HepG2 (cell line): ENCODE measurements at regions not wholly inside any gene's neighbourhood (a gene's known extent, or its start where the extent isn't known, plus 50 kb on each side); places are given as distances from the start of the nearest gene placed in this dataset.

Experiments used
- ATAC-seq: fragments of 200-7000 bp; cut with Tn5 transposase; 3 replicates; pipeline ENCODE4 v1.9.1; 2020; ENCODE audit warnings: mild to moderate bottlenecking, moderate library complexity
- BruUV-seq: library from RNA; stranded (reverse); fragments of 400-500 nt; replicated peaks from 2 replicates; lab custom pipeline; 2021; lab: Mats Ljungman, UMichigan
- CTCF ChIA-PET: fragments of 300-600 bp; formaldehyde crosslinking; extraction: SDS; loops from one replicate; lab custom pipeline; 2021; ENCODE audit warnings: low total read pairs, inconsistent platforms, low intra/inter-chr PET ratio; lab: Yijun Ruan, JAX
- POLR2A ChIA-PET: fragments of 350-600 bp; sonication (Branson Sonifier 250); formaldehyde crosslinking; loops from one replicate; lab custom pipeline; 2020; ENCODE audit warnings: antibody characterized with exemption, inconsistent platforms; lab: Yijun Ruan, JAX
- DNase-seq: peaks from one replicate; pipeline ENCODE4 v3.0.0-alpha.2; 2015; ENCODE audit warnings: low spot score
- FAIRE-seq: peaks from 3 replicates; lab custom pipeline; 2011; peaks lifted over from hg19 to GRCh38; lab: Jason Lieb, UNC
- H2AFZ ChIP-seq: one replicate; pipeline ENCODE4 v1.6.1; 2011; ENCODE audit warnings: low read length, inconsistent platforms
- H3K27ac ChIP-seq: fragments of 300-600 bp; 3 replicates; pipeline ENCODE4 v1.8.0; 2011; ENCODE audit warnings: mixed run types, mild to moderate bottlenecking, mixed read lengths, low read length, inconsistent platforms; ENCODE audit not compliant: insufficient read depth; ENCODE audit errors: extremely low read length
- H3K27me3 ChIP-seq, 2 experiments: fragments of 200-600 bp in 1 of 2; 2 replicates in 1 of 2; 3 replicates in 1 of 2; pipeline versions ENCODE4 v1.6.0 to v1.8.0; 2011; ENCODE audit warnings: low read length in 2 of 2, mild to moderate bottlenecking in 2 of 2, moderate library complexity in 2 of 2, inconsistent platforms in 1 of 2; ENCODE audit not compliant: insufficient read depth in 2 of 2, control insufficient read depth in 1 of 2
- H3K36me3 ChIP-seq, 2 experiments: fragments of 200-600 bp in 1 of 2; replicated peaks in 1 of 2; 2 replicates in 1 of 2; 3 replicates in 1 of 2; pipeline versions ENCODE4 v1.5.1 to v1.8.0; 2011; ENCODE audit warnings: low read length in 2 of 2, inconsistent platforms in 1 of 2; ENCODE audit not compliant: insufficient read depth in 2 of 2, control insufficient read depth in 1 of 2
- H3K4me1 ChIP-seq: 2 replicates; pipeline ENCODE4 v1.5.1; 2012; ENCODE audit warnings: low read length, inconsistent platforms; ENCODE audit not compliant: insufficient read depth
- H3K4me2 ChIP-seq: 2 replicates; pipeline ENCODE4 v1.6.0; 2011; ENCODE audit warnings: low read depth, low read length, inconsistent platforms
- H3K4me3 ChIP-seq, 3 experiments: fragments of 200-600 bp in 1 of 3; sonication (generic), shearing (Covaris generic) in 1 of 3; replicated peaks in 1 of 3; 2 replicates each; pipeline ENCODE4 v1.5.1; 2011 to 2016; ENCODE audit warnings: low read length in 3 of 3, inconsistent platforms in 2 of 3, low read depth in 2 of 3, mild to moderate bottlenecking in 2 of 3, control low read depth in 1 of 3, mixed read lengths in 1 of 3; ENCODE audit not compliant: insufficient read depth in 1 of 3
- H3K79me2 ChIP-seq: one replicate; pipeline ENCODE4 v1.6.1; 2011; ENCODE audit warnings: low read length, inconsistent platforms; ENCODE audit not compliant: insufficient read depth
- H3K9ac ChIP-seq: 2 replicates; pipeline ENCODE4 v1.6.0; 2011; ENCODE audit warnings: mild to moderate bottlenecking, low read depth, low read length, inconsistent platforms; ENCODE audit not compliant: insufficient read depth
- H3K9me3 ChIP-seq: 2 replicates; pipeline ENCODE4 v1.5.1; 2012; ENCODE audit warnings: mild to moderate bottlenecking, low read length
- H4K20me1 ChIP-seq: 2 replicates; pipeline ENCODE4 v1.6.0; 2011; ENCODE audit warnings: inconsistent platforms, mild to moderate bottlenecking, low read length, moderate library complexity; ENCODE audit not compliant: insufficient read depth
- MAF1 ChIP-seq: sonication (generic); formaldehyde crosslinking; IDR thresholded peaks from 2 replicates; pipeline ENCODE4 v1.5.0; 2020; ENCODE audit warnings: missing genetic modification reagents, borderline replicate concordance
- SALL2 ChIP-seq: sonication (generic); formaldehyde crosslinking; IDR thresholded peaks from 2 replicates; pipeline ENCODE4 v1.8.1; 2023; ENCODE audit warnings: mild to moderate bottlenecking, missing genetic modification reagents, inconsistent platforms
- SNAI1 ChIP-seq: sonication (generic); formaldehyde crosslinking; IDR thresholded peaks from 2 replicates; pipeline ENCODE4 v1.5.0; 2020; ENCODE audit warnings: mild to moderate bottlenecking, missing genetic modification reagents, borderline replicate concordance
- ZBTB3 ChIP-seq: sonication (generic); formaldehyde crosslinking; IDR thresholded peaks from 2 replicates; pipeline ENCODE4 v1.4.0; 2020; ENCODE audit warnings: low read depth, mild to moderate bottlenecking, moderate library complexity, missing genetic modification reagents, borderline replicate concordance
- ZNF326 ChIP-seq: sonication (generic); formaldehyde crosslinking; IDR thresholded peaks from 2 replicates; pipeline ENCODE4 v1.4.0; 2020; ENCODE audit warnings: missing genetic modification reagents, borderline replicate concordance
- ZNF644 ChIP-seq: IDR thresholded peaks from 2 replicates; pipeline ENCODE4 v1.6.1; 2016; ENCODE audit warnings: low read depth
- WGBS: methylation state at CpG from one replicate; pipeline ENCODE4 v1.1.6; 2017; ENCODE audit warnings: low lambda C conversion rate; 5-methylcytosine and 5-hydroxymethylcytosine counted together
- in situ Hi-C: cut with HindIII; loops from 2 replicates; pipeline ENCODE4 v1.10.0; 2017; ENCODE audit warnings: low pct_unique_long_range_greater_than_20kb; ENCODE audit not compliant: extremely low pct_ligation_motif_present
- intact Hi-C: fragments of 100-400 bp; cut with micrococcal nuclease; formaldehyde crosslinking; loops from one replicate; pipeline ENCODE4 v1.10.0; 2022; ENCODE audit not compliant: unreplicated experiment
- TF ChIP-seq, protein P1 (sequence below): sonication (generic); formaldehyde crosslinking; IDR thresholded peaks from 2 replicates; pipeline ENCODE4 v1.5.0; 2020; ENCODE audit warnings: mild to moderate bottlenecking, missing genetic modification reagents, borderline replicate concordance
- TF ChIP-seq, protein P2 (sequence below): sonication (generic); formaldehyde crosslinking; IDR thresholded peaks from 2 replicates; pipeline ENCODE4 v1.5.0; 2020; ENCODE audit warnings: missing genetic modification reagents
- TF ChIP-seq, protein P3 (sequence below): IDR thresholded peaks from 2 replicates; pipeline ENCODE4 v1.4.0; 2020; ENCODE audit warnings: mild to moderate bottlenecking, missing genetic modification reagents

DNA sequence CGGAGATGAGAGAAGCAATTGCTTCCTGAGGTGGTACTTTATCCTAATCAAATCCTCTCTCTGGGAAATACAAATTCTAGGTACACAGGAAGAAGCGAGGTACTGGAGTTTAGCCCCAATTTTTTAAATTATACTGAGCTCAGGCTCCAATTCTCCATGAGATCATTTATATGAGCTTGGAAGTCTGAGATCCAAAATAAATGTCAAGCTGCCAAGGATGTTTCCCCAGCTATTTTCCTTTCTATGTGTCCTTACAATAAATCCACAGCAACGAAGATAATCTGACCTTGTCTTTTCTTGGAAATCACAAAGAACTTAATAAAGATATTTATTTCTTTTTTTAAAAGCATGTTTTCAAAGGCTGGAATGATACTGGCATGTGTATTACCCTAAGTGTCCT lies 597.3 kb downstream of the GABRG2 start:
- POLR2A ChIA-PET = no interaction called here

More for the DNA sequence above, 597.3 kb downstream of the GABRG2 start:
- TF ChIP-seq SNAI1 = no peak
- TF ChIP-seq, protein P1, sequence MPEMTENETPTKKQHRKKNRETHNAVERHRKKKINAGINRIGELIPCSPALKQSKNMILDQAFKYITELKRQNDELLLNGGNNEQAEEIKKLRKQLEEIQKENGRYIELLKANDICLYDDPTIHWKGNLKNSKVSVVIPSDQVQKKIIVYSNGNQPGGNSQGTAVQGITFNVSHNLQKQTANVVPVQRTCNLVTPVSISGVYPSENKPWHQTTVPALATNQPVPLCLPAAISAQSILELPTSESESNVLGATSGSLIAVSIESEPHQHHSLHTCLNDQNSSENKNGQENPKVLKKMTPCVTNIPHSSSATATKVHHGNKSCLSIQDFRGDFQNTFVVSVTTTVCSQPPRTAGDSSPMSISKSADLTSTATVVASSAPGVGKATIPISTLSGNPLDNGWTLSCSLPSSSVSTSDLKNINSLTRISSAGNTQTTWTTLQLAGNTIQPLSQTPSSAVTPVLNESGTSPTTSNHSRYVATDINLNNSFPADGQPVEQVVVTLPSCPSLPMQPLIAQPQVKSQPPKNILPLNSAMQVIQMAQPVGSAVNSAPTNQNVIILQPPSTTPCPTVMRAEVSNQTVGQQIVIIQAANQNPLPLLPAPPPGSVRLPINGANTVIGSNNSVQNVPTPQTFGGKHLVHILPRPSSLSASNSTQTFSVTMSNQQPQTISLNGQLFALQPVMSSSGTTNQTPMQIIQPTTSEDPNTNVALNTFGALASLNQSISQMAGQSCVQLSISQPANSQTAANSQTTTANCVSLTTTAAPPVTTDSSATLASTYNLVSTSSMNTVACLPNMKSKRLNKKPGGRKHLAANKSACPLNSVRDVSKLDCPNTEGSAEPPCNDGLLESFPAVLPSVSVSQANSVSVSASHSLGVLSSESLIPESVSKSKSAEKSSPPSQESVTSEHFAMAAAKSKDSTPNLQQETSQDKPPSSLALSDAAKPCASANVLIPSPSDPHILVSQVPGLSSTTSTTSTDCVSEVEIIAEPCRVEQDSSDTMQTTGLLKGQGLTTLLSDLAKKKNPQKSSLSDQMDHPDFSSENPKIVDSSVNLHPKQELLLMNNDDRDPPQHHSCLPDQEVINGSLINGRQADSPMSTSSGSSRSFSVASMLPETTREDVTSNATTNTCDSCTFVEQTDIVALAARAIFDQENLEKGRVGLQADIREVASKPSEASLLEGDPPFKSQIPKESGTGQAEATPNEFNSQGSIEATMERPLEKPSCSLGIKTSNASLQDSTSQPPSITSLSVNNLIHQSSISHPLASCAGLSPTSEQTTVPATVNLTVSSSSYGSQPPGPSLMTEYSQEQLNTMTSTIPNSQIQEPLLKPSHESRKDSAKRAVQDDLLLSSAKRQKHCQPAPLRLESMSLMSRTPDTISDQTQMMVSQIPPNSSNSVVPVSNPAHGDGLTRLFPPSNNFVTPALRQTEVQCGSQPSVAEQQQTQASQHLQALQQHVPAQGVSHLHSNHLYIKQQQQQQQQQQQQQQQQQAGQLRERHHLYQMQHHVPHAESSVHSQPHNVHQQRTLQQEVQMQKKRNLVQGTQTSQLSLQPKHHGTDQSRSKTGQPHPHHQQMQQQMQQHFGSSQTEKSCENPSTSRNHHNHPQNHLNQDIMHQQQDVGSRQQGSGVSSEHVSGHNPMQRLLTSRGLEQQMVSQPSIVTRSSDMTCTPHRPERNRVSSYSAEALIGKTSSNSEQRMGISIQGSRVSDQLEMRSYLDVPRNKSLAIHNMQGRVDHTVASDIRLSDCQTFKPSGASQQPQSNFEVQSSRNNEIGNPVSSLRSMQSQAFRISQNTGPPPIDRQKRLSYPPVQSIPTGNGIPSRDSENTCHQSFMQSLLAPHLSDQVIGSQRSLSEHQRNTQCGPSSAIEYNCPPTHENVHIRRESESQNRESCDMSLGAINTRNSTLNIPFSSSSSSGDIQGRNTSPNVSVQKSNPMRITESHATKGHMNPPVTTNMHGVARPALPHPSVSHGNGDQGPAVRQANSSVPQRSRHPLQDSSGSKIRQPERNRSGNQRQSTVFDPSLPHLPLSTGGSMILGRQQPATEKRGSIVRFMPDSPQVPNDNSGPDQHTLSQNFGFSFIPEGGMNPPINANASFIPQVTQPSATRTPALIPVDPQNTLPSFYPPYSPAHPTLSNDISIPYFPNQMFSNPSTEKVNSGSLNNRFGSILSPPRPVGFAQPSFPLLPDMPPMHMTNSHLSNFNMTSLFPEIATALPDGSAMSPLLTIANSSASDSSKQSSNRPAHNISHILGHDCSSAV (CRISPR knock-in tag) = no peak
- TF ChIP-seq, protein P2, sequence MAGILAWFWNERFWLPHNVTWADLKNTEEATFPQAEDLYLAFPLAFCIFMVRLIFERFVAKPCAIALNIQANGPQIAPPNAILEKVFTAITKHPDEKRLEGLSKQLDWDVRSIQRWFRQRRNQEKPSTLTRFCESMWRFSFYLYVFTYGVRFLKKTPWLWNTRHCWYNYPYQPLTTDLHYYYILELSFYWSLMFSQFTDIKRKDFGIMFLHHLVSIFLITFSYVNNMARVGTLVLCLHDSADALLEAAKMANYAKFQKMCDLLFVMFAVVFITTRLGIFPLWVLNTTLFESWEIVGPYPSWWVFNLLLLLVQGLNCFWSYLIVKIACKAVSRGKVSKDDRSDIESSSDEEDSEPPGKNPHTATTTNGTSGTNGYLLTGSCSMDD (CRISPR knock-in tag) = no peak
- TF ChIP-seq ZBTB3 (CRISPR knock-in tag) = no peak
- TF ChIP-seq SALL2 = no peak
- TF ChIP-seq, protein P3, sequence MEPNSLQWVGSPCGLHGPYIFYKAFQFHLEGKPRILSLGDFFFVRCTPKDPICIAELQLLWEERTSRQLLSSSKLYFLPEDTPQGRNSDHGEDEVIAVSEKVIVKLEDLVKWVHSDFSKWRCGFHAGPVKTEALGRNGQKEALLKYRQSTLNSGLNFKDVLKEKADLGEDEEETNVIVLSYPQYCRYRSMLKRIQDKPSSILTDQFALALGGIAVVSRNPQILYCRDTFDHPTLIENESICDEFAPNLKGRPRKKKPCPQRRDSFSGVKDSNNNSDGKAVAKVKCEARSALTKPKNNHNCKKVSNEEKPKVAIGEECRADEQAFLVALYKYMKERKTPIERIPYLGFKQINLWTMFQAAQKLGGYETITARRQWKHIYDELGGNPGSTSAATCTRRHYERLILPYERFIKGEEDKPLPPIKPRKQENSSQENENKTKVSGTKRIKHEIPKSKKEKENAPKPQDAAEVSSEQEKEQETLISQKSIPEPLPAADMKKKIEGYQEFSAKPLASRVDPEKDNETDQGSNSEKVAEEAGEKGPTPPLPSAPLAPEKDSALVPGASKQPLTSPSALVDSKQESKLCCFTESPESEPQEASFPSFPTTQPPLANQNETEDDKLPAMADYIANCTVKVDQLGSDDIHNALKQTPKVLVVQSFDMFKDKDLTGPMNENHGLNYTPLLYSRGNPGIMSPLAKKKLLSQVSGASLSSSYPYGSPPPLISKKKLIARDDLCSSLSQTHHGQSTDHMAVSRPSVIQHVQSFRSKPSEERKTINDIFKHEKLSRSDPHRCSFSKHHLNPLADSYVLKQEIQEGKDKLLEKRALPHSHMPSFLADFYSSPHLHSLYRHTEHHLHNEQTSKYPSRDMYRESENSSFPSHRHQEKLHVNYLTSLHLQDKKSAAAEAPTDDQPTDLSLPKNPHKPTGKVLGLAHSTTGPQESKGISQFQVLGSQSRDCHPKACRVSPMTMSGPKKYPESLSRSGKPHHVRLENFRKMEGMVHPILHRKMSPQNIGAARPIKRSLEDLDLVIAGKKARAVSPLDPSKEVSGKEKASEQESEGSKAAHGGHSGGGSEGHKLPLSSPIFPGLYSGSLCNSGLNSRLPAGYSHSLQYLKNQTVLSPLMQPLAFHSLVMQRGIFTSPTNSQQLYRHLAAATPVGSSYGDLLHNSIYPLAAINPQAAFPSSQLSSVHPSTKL (CRISPR knock-in tag) = no peak
- TF ChIP-seq MAF1 (CRISPR knock-in tag) = no peak
- TF ChIP-seq ZNF326 (CRISPR knock-in tag) = no peak
- TF ChIP-seq ZNF644 (CRISPR knock-in tag) = no peak
- H4K20me1 ChIP-seq = no peaks in the 10 kb centered on the region
- H3K4me3 ChIP-seq = no peak overlapping the region
- no peak for DNase-seq
- H3K4me1 ChIP-seq = no peaks in the 10 kb centered on the region
- no peak overlapping the region for H3K27ac ChIP-seq
- in situ Hi-C loops (no loop called here), intact Hi-C loops (no loop called here)
- no peak overlapping the region for H3K9ac ChIP-seq
- CTCF ChIA-PET = no interaction called here
- FAIRE-seq = no peak
- H3K9me3 ChIP-seq = peaks cover 73% of the 10 kb centered on the region
- BruUV-seq = no TSS peak
- H3K79me2 ChIP-seq = no peaks in the 10 kb centered on the region
- ATAC-seq = no peak
- H2AFZ ChIP-seq = no peak overlapping the region
- no peaks in the 10 kb centered on the region for H3K36me3 ChIP-seq
- no peak overlapping the region for H3K4me2 ChIP-seq
- WGBS = 0% methylated on average over 3 of the region's 3 CpGs
- no peaks in the 10 kb centered on the region for H3K27me3 ChIP-seq
